Neural crest cell (in vitro differentiated cells): ENCODE measurements at regions not wholly inside any gene's neighbourhood (a gene's known extent, or its start where the extent isn't known, plus 50 kb on each side); places are given as distances from the start of the nearest gene placed in this dataset.
"Not testable (repeated sequence)": the region's sequence is repeated elsewhere in the genome, so short reads cannot be mapped to it uniquely, and the experiment has no call there.

Experiments used
- DNase-seq: peaks from one replicate; pipeline ENCODE4 v3.0.0; 2021; ENCODE audit warnings: low read depth, mixed read lengths, low spot score
- H3K27ac Mint-ChIP-seq: one replicate; pipeline ENCODE4 v1.8.0; 2021; ENCODE audit warnings: mild to moderate bottlenecking, mixed read lengths; ENCODE audit not compliant: unreplicated experiment
- H3K27me3 Mint-ChIP-seq: 2 replicates; pipeline ENCODE4 v1.8.0; 2021; ENCODE audit warnings: low read depth, mild to moderate bottlenecking, mixed read lengths
- H3K36me3 Mint-ChIP-seq: 2 replicates; pipeline ENCODE4 v1.8.0; 2021; ENCODE audit warnings: low read depth, mild to moderate bottlenecking, mixed read lengths
- H3K4me1 Mint-ChIP-seq: 2 replicates; pipeline ENCODE4 v1.8.0; 2021; ENCODE audit warnings: mixed read lengths
- H3K4me3 Mint-ChIP-seq: one replicate; pipeline ENCODE4 v1.8.0; 2021; ENCODE audit warnings: mild to moderate bottlenecking, mixed read lengths
- H3K9me3 Mint-ChIP-seq: 2 replicates; pipeline ENCODE4 v1.8.0; 2021; ENCODE audit warnings: mixed read lengths
- TF ChIP-seq, protein P1 (sequence below): fragments of 200-600 bp; sonication (generic); conservative IDR thresholded peaks from 2 replicates; pipeline ENCODE4 v1.5.0; 2021; ENCODE audit warnings: antibody characterized with exemption, mild to moderate bottlenecking

DNA sequence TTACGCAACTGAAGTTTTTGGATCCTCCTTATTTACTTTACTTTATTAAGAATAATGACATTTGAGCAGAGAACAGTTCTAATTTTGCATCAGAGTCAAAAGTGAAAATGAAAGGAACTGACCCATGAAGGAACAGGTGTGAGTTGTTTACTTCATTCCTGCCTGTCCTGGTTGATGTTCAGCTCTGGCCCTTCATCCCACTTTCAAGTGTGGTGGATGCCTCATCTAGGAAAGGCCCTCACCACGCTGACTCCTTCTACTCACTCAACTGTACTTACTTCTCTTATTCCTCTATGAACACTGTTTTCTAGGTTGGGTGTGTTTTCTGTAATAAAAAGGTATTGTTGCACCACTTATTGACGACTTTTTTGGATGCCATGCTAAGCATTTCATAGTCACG lies 61.8 kb upstream of the PLEKHG4B start:
- Mint-ChIP-seq H3K27ac (no peak overlapping the region), H3K27me3 (peaks cover 93% of the 10 kb centered on the region), H3K4me3 (no peak overlapping the region), H3K9me3 (no peaks in the 10 kb centered on the region), H3K4me1 (no peaks in the 10 kb centered on the region), H3K36me3 (no peaks in the 10 kb centered on the region)
- DNase-seq = no peak
- TF ChIP-seq, protein P1, sequence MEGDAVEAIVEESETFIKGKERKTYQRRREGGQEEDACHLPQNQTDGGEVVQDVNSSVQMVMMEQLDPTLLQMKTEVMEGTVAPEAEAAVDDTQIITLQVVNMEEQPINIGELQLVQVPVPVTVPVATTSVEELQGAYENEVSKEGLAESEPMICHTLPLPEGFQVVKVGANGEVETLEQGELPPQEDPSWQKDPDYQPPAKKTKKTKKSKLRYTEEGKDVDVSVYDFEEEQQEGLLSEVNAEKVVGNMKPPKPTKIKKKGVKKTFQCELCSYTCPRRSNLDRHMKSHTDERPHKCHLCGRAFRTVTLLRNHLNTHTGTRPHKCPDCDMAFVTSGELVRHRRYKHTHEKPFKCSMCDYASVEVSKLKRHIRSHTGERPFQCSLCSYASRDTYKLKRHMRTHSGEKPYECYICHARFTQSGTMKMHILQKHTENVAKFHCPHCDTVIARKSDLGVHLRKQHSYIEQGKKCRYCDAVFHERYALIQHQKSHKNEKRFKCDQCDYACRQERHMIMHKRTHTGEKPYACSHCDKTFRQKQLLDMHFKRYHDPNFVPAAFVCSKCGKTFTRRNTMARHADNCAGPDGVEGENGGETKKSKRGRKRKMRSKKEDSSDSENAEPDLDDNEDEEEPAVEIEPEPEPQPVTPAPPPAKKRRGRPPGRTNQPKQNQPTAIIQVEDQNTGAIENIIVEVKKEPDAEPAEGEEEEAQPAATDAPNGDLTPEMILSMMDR = no peak

DNA sequence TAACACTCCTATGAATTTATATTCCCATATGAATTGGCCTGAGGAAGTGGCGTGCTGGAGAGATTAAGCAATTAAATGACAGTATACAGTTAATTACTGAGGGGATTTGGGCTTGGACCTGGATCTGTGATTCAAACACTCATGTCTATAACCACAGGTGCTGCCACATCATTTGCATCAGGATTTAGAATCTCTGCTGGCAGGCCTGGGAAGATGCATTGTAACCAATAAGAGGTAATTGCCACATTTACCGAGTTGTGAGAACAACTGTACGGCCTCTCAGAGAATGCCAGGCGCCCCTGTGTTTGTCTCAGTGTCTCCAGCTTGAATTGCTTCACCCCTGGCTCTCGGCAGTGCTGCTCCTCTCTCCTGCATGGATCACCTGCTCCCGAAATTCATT lies 61.4 kb upstream of the PLEKHG4B start:
- H3K9me3 Mint-ChIP-seq, H3K27ac Mint-ChIP-seq, H3K4me1 Mint-ChIP-seq, H3K36me3 Mint-ChIP-seq, H3K4me3 Mint-ChIP-seq, DNase-seq: not testable (repeated sequence)
- peaks cover 96% of the 10 kb centered on the region for H3K27me3 Mint-ChIP-seq

GRCh38 chr5:32165-32564 lies 59.8 kb upstream of the PLEKHG4B start:
- DNase-seq = no peak
- no peaks in the 10 kb centered on the region for H3K36me3 Mint-ChIP-seq
- TF ChIP-seq, protein P1 = no peak
- H3K27me3 Mint-ChIP-seq = peaks cover 93% of the 10 kb centered on the region
- H3K9me3 Mint-ChIP-seq = no peaks in the 10 kb centered on the region
- no peaks in the 10 kb centered on the region for H3K4me1 Mint-ChIP-seq
- H3K27ac Mint-ChIP-seq = no peak overlapping the region
- H3K4me3 Mint-ChIP-seq = no peak overlapping the region

DNA sequence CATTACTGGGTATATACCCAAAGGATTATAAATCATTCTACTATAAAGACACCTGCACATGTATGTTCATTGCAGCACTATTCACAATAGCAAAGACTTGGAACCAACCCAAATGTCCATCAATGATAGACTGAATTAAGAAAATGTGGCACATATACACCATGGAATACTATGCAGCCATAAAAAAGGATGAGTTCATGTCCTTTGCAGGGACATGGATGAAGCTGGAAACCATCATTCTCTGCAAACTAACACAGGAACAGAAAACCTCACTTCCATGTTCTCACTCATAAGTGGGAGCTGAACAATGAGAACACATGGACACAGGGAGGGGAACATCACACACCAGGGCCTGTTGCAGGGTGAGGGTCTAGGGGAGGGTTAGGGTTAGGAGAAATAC lies 56.4 kb upstream of the PLEKHG4B start:
- H3K27ac Mint-ChIP-seq, DNase-seq, H3K4me3 Mint-ChIP-seq, H3K4me1 Mint-ChIP-seq, H3K9me3 Mint-ChIP-seq, H3K36me3 Mint-ChIP-seq: not testable (repeated sequence)
- H3K27me3 Mint-ChIP-seq = peaks cover 91% of the 10 kb centered on the region

DNA sequence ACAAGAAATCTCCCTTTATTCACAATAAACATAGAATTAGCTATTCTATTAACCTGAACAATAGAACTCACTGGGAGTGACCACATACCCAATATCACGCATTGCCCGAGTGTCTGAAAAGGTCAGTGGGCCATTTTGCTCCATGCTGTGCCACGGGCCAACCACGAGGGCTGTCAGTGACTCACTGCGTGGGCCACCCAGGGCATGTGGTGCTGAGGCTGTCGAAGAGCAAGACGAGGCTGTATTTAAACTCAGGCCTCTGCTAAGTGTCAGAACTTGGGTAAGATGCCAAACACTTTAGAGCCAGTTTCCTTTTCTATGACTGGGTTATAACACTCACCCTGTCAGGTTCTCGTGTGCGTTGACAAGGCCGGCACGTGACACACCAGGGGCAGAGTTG lies 54.8 kb upstream of the PLEKHG4B start:
- H3K36me3 Mint-ChIP-seq, H3K4me1 Mint-ChIP-seq, DNase-seq, H3K27ac Mint-ChIP-seq, H3K4me3 Mint-ChIP-seq, H3K9me3 Mint-ChIP-seq: not testable (repeated sequence)
- H3K27me3 Mint-ChIP-seq = peaks cover 90% of the 10 kb centered on the region

DNA sequence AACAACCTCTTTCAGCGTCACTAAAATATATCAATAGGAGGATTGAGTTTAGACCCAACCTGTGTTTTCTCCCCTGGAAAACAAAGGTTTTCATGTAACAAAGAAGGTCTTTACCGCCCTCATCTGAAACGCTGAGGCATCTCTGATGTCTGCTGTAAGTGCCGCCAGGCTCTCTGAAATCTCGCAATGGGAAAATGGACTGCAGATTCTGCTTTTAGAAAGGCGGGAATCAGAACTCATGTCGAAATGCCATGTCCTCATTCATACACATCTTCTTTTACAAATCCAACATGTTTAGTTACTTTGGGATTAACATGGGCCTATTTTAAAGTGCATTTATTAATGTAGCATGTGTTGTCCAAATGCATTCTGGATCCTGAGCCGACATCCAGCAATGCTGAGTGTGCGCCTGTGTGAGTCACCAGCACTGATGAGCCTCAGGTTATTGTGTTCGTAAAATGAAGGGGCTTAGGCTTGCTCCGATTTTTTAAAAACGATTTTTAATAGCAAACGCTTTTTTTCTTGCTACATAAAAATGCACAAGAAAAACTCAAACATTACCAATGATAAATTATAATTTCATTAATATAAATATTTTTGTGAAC lies 51.9 kb upstream of the PLEKHG4B start:
- TF ChIP-seq, protein P1 = no peak
- no peaks in the 10 kb centered on the region for H3K9me3 Mint-ChIP-seq
- DNase-seq = no peak
- H3K36me3 Mint-ChIP-seq = no peaks in the 10 kb centered on the region
- no peaks in the 10 kb centered on the region for H3K4me1 Mint-ChIP-seq
- peaks cover 78% of the 10 kb centered on the region for H3K27me3 Mint-ChIP-seq
- H3K4me3 Mint-ChIP-seq = no peak overlapping the region
- H3K27ac Mint-ChIP-seq = no peak overlapping the region
